A549 (cell line): ENCODE measurements at regions not wholly inside any gene's neighbourhood (a gene's known extent, or its start where the extent isn't known, plus 50 kb on each side); places are given as distances from the start of the nearest gene placed in this dataset.

Source experiments
- ATAC-seq, 2 experiments: fragments of 200-7000 bp in 1 of 2; fragments of >200 bp in 1 of 2; cut with Nextera tagmentation in 1 of 2; cut with Tn5 transposase in 1 of 2; 3 replicates each; pipeline versions ENCODE4 v1.8.0 to v1.9.1; 2018 to 2020; ENCODE audit warnings: mild to moderate bottlenecking in 1 of 2, moderate library complexity in 1 of 2
- CTCF ChIA-PET: fragments of 300-600 bp; sonication (Branson Sonifier 250); formaldehyde crosslinking; extraction: SDS; loops from one replicate; lab custom pipeline; 2021; ENCODE audit warnings: antibody characterized with exemption, inconsistent platforms; lab: Yijun Ruan, JAX
- POLR2A ChIA-PET: fragments of 350-600 bp; formaldehyde crosslinking; extraction: SDS; loops from one replicate; lab custom pipeline; 2021; ENCODE audit warnings: antibody characterized with exemption, inconsistent platforms; lab: Yijun Ruan, JAX
- DNase-seq, 2 experiments: peaks; one replicate each; pipeline versions ENCODE4 v3.0.0 to v3.0.0-alpha.2; 2011 to 2016; ENCODE audit warnings: low read depth in 1 of 2, low spot score in 1 of 2
- FAIRE-seq: peaks from 2 replicates; lab custom pipeline; 2011; peaks lifted over from hg19 to GRCh38; lab: Jason Lieb, UNC
- H3K27ac ChIP-seq, 2 experiments: fragments of >200 bp; sonication (Bioruptor Twin); formaldehyde crosslinking; 3 replicates each; pipeline ENCODE4 v1.5.1; 2016 to 2017
- H3K4me1 ChIP-seq: fragments of >200 bp; sonication (Bioruptor Twin); formaldehyde crosslinking; 3 replicates; pipeline ENCODE4 v1.6.1; 2016
- H3K4me2 ChIP-seq: fragments of >200 bp; sonication (Bioruptor Twin); formaldehyde crosslinking; 3 replicates; pipeline ENCODE4 v1.6.1; 2016
- H3K4me3 ChIP-seq: fragments of >200 bp; sonication (Bioruptor Twin); formaldehyde crosslinking; 3 replicates; pipeline ENCODE4 v1.5.1; 2016
- H3K9me3 ChIP-seq: fragments of >200 bp; sonication (Bioruptor Twin); formaldehyde crosslinking; 3 replicates; pipeline ENCODE4 v1.6.1; 2016
- ATOH8 ChIP-seq: fragments of 250-450 bp; sonication (Bioruptor Pico); IDR thresholded peaks from 2 replicates; pipeline ENCODE4 v1.5.0; 2020; ENCODE audit warnings: low read depth, mild to moderate bottlenecking, moderate library complexity
- BHLHE40 ChIP-seq: IDR thresholded peaks from 2 replicates; pipeline ENCODE4 v1.6.1; 2012; ENCODE audit warnings: low read depth, low read length, inconsistent platforms
- CEBPB ChIP-seq, 2 experiments: fragments of >200 bp in 1 of 2; sonication (Bioruptor Twin) in 1 of 2; formaldehyde crosslinking in 1 of 2; IDR thresholded peaks; 2 replicates each; pipeline ENCODE4 v1.6.1; 2012 to 2016
- CHD2 ChIP-seq: fragments of 150-350 bp; IDR thresholded peaks from 2 replicates; pipeline ENCODE4 v1.6.1; 2014; ENCODE audit warnings: low read length; ENCODE audit not compliant: partially characterized antibody
- CTCF ChIP-seq: fragments of >200 bp; sonication (Bioruptor Twin); formaldehyde crosslinking; IDR thresholded peaks from 3 replicates; pipeline ENCODE4 v1.5.1; 2016
- EHF ChIP-seq: fragments of 250-450 bp; sonication (Bioruptor Pico); IDR thresholded peaks from 2 replicates; pipeline ENCODE4 v1.5.0; 2020; ENCODE audit warnings: mild to moderate bottlenecking
- EHMT2 ChIP-seq: fragments of 200-600 bp; sonication (generic); IDR thresholded peaks from 2 replicates; pipeline ENCODE4 v1.6.1; 2016; ENCODE audit warnings: antibody characterized with exemption, low read depth, mild to moderate bottlenecking, moderate library complexity
- ELK1 ChIP-seq: fragments of 150-350 bp; IDR thresholded peaks from 2 replicates; pipeline ENCODE4 v1.6.1; 2014; ENCODE audit warnings: low read depth, mild to moderate bottlenecking, low read length
- EP300 ChIP-seq, 2 experiments: fragments of >200 bp; sonication (Bioruptor Twin); formaldehyde crosslinking; IDR thresholded peaks; 2 replicates in 1 of 2; 3 replicates in 1 of 2; pipeline ENCODE4 v1.6.1; 2016 to 2017
- ESRRA ChIP-seq: fragments of 150-350 bp; IDR thresholded peaks from 2 replicates; pipeline ENCODE4 v1.6.1; 2014; ENCODE audit warnings: mild to moderate bottlenecking, low read length, borderline replicate concordance
- FOSL2 ChIP-seq, 2 experiments: fragments of 450-650 bp in 1 of 2; fragments of >200 bp in 1 of 2; sonication (Bioruptor Twin) in 1 of 2; formaldehyde crosslinking; IDR thresholded peaks; 2 replicates each; pipeline versions ENCODE4 v1.5.0 to v1.6.1; 2016 to 2020; ENCODE audit warnings: mild to moderate bottlenecking in 1 of 2, moderate library complexity in 1 of 2
- HDAC2 ChIP-seq: fragments of 200-600 bp; sonication (generic); IDR thresholded peaks from 2 replicates; pipeline ENCODE4 v1.6.1; 2016
- HES2 ChIP-seq: fragments of >200 bp; sonication (Bioruptor Twin); formaldehyde crosslinking; IDR thresholded peaks from 2 replicates; pipeline ENCODE4 v1.6.1; 2016
- HEYL ChIP-seq: fragments of 250-450 bp; sonication (Bioruptor Pico); IDR thresholded peaks from 2 replicates; pipeline ENCODE4 v1.8.0; 2021; ENCODE audit warnings: mild to moderate bottlenecking, moderate library complexity
- HOXA7 ChIP-seq: fragments of 250-450 bp; sonication (Bioruptor Pico); IDR thresholded peaks from 2 replicates; pipeline ENCODE4 v1.5.0; 2020; ENCODE audit warnings: mild to moderate bottlenecking, moderate library complexity
- HOXB5 ChIP-seq: fragments of 250-450 bp; sonication (Bioruptor Pico); IDR thresholded peaks from 2 replicates; pipeline ENCODE4 v1.5.0; 2020; ENCODE audit warnings: mild to moderate bottlenecking, moderate library complexity
- JUNB ChIP-seq: fragments of >200 bp; sonication (Bioruptor Twin); formaldehyde crosslinking; IDR thresholded peaks from 2 replicates; pipeline ENCODE4 v1.6.1; 2016
- MAX ChIP-seq: IDR thresholded peaks from 2 replicates; pipeline ENCODE4 v1.6.1; 2012
- MYC ChIP-seq: IDR thresholded peaks from 2 replicates; pipeline ENCODE4 v1.6.1; 2012; ENCODE audit warnings: mild to moderate bottlenecking, inconsistent platforms, low read length, improper control_type of control experiment, borderline replicate concordance
- NFE2L2 ChIP-seq: fragments of 150-350 bp; conservative IDR thresholded peaks from 2 replicates; pipeline ENCODE4 v1.6.1; 2014; ENCODE audit warnings: low read length
- NR3C1 ChIP-seq: fragments of >200 bp; sonication (Bioruptor Twin); formaldehyde crosslinking; IDR thresholded peaks from 3 replicates; pipeline ENCODE4 v1.6.1; 2017
- PBX3 ChIP-seq: IDR thresholded peaks from 2 replicates; pipeline ENCODE4 v1.6.1; 2012
- RAD21 ChIP-seq, 2 experiments: fragments of >200 bp in 1 of 2; sonication (Bioruptor Twin) in 1 of 2; formaldehyde crosslinking in 1 of 2; IDR thresholded peaks in 1 of 2; conservative IDR thresholded peaks in 1 of 2; 2 replicates in 1 of 2; 3 replicates in 1 of 2; pipeline ENCODE4 v1.6.1; 2012 to 2018; ENCODE audit warnings: inconsistent platforms in 1 of 2
- RCOR1 ChIP-seq: fragments of 150-350 bp; IDR thresholded peaks from 2 replicates; pipeline ENCODE4 v1.6.1; 2014; ENCODE audit warnings: antibody characterized with exemption, low read length, low read depth
- RFX5 ChIP-seq: fragments of 450-650 bp; IDR thresholded peaks from 2 replicates; pipeline ENCODE4 v1.7.1; 2014; ENCODE audit warnings: antibody characterized with exemption, mild to moderate bottlenecking, moderate library complexity
- SMC3 ChIP-seq: fragments of >200 bp; sonication (Bioruptor Twin); formaldehyde crosslinking; IDR thresholded peaks from 3 replicates; pipeline ENCODE4 v1.6.1; 2018; ENCODE audit warnings: inconsistent platforms
- TFCP2L1 ChIP-seq: fragments of 250-450 bp; sonication (Bioruptor Pico); IDR thresholded peaks from 2 replicates; pipeline ENCODE4 v1.5.0; 2021; ENCODE audit warnings: mild to moderate bottlenecking
- USF2 ChIP-seq: fragments of 450-650 bp; IDR thresholded peaks from 2 replicates; pipeline ENCODE4 v1.6.1; 2014; ENCODE audit warnings: antibody characterized with exemption
- ZFP36 ChIP-seq: fragments of 450-650 bp; IDR thresholded peaks from 2 replicates; pipeline ENCODE4 v1.6.1; 2014; ENCODE audit warnings: borderline replicate concordance; ENCODE audit not compliant: partially characterized antibody
- ZNF302 ChIP-seq: fragments of 250-450 bp; sonication (Bioruptor Pico); IDR thresholded peaks from 2 replicates; pipeline ENCODE4 v1.9.0; 2021; ENCODE audit warnings: inconsistent platforms, mild to moderate bottlenecking, moderate library complexity
- WGBS: methylation state at CpG from one replicate; pipeline ENCODE4 v1.1.6; 2017; ENCODE audit errors: missing lambda C conversion rate; 5-methylcytosine and 5-hydroxymethylcytosine counted together

- TF ChIP-seq HOXB5 (CRISPR knock-in tag) (0 out of 2 replicates have a peak, but pooled peaks have one; percentile 39), NR3C1 (no peak), HEYL (CRISPR knock-in tag) (no peak), JUNB (peak; percentile 93), EHMT2 (no peak; the same call in 1 of the 2 replicates), RAD21 (conservative IDR thresholded peaks at IDR 0.05 in 1 of 2, IDR thresholded peaks at IDR 0.05 in 1 of 2) (peak in 1 of 2 experiments; percentile 57; a peak in 4 of 5 replicates), ZFP36 (no peak), MYC (no peak; the same call in 1 of the 2 replicates), NFE2L2 (no peak), SMC3 (peak; percentile 54; the same call in 2 of the 3 replicates), CHD2 (no peak), MAX (peak; percentile 96), CEBPB (IDR thresholded peaks at IDR 0.05) (peak in 1 of 2 experiments; percentile 39; a peak in 1 of 4 replicates), TFCP2L1 (CRISPR knock-in tag) (no peak), EP300 (IDR thresholded peaks at IDR 0.05) (peak; percentile 73 to 78; a peak in 3 of 5 replicates), RCOR1 (no peak), RFX5 (no peak; the same call in 1 of the 2 replicates), BHLHE40 (peak; percentile 85), PBX3 (peak; percentile 68), HES2 (no peak), ELK1 (no peak)
- TF ChIP-seq, all 56 proteins: peak for 17
These were observed 100.3 kb downstream of the TTC32 start (continued) for GRCh38 chr2:19801367-19802080.

GRCh38 chr2:19800796-19801195 lies 101.0 kb downstream of the TTC32 start:
- ATAC-seq (peak; percentile 8 to 19; a peak in 5 of 6 replicates), DNase-seq (no peak), FAIRE-seq (no peak)
- 92% methylated on average over 5 of the region's 5 CpGs for WGBS
- Histone ChIP-seq H3K27ac (peak overlapping the region; percentile 84 to 90), H3K4me2 (peak overlapping the region; percentile 70), H3K4me1 (peaks cover 31% of the 10 kb centered on the region), H3K9me3 (no peaks in the 10 kb centered on the region), H3K4me3 (no peak overlapping the region)
- ChIA-PET POLR2A (no interaction called here), CTCF (interaction anchor here (0.6 to 1.3 kb wide), 5 partner anchors 10 to 133 kb away, joined by 3 to 5 read pairs (median 3); no protein-coding TSS in a partner anchor)
- TF ChIP-seq CTCF: no peak
- no peak for TF ChIP-seq TFCP2L1 (CRISPR knock-in tag)
- no peak for TF ChIP-seq EHF (CRISPR knock-in tag)
- TF ChIP-seq HOXA7 (CRISPR knock-in tag): no peak
- no peak for TF ChIP-seq USF2
- no peak for TF ChIP-seq FOSL2 (IDR thresholded peaks at IDR 0.05)
- no peak for TF ChIP-seq FOSL2 (CRISPR knock-in tag; IDR thresholded peaks at IDR 0.05)
- TF ChIP-seq ZNF302 (CRISPR knock-in tag): no peak
- no peak for TF ChIP-seq HES2
- TF ChIP-seq ELK1: no peak
- no peak for TF ChIP-seq BHLHE40
- TF ChIP-seq RAD21 (conservative IDR thresholded peaks at IDR 0.05 in 1 of 2, IDR thresholded peaks at IDR 0.05 in 1 of 2): no peak
- no peak for TF ChIP-seq EHMT2
- no peak for TF ChIP-seq HDAC2
- TF ChIP-seq HEYL (CRISPR knock-in tag): no peak
- TF ChIP-seq ATOH8 (CRISPR knock-in tag): no peak
- TF ChIP-seq ESRRA: no peak
